Parathyroid adenoma (tissue), 2 donors: ENCODE measurements at regions not wholly inside any gene's neighbourhood (a gene's known extent, or its start where the extent isn't known, plus 50 kb on each side); places are given as distances from the start of the nearest gene placed in this dataset.

Experiments used
- H2AFZ ChIP-seq: fragments of 300-600 bp; sonication (generic); one replicate; pipeline ENCODE4 v1.7.0; 2017; ENCODE audit warnings: antibody characterized with exemption, mild to moderate bottlenecking
- H3K27ac ChIP-seq: fragments of 300-600 bp; sonication (generic); one replicate; pipeline ENCODE4 v1.7.0; 2017
- H3K27me3 ChIP-seq: fragments of 300-600 bp; sonication (generic); one replicate; pipeline ENCODE4 v1.7.0; 2017; ENCODE audit warnings: low read length; ENCODE audit not compliant: control insufficient read depth, insufficient read depth
- H3K36me3 ChIP-seq: fragments of 300-600 bp; sonication (generic); one replicate; pipeline ENCODE4 v1.7.0; 2017; ENCODE audit warnings: low read length; ENCODE audit not compliant: control insufficient read depth, insufficient read depth
- H3K4me1 ChIP-seq: fragments of 300-600 bp; sonication (generic); one replicate; pipeline ENCODE4 v1.7.0; 2017; ENCODE audit warnings: control low read depth
- H3K4me2 ChIP-seq: fragments of 300-600 bp; sonication (generic); one replicate; pipeline ENCODE4 v1.7.0; 2017; ENCODE audit warnings: low read length
- H3K4me3 ChIP-seq: fragments of 300-600 bp; sonication (generic); one replicate; pipeline ENCODE4 v1.7.0; 2017; ENCODE audit warnings: low read depth, low read length
- H3K79me2 ChIP-seq: fragments of 300-600 bp; sonication (generic); one replicate; pipeline ENCODE4 v1.7.0; 2017; ENCODE audit warnings: control low read depth
- H3K9ac ChIP-seq: fragments of 300-600 bp; sonication (generic); one replicate; pipeline ENCODE4 v1.7.0; 2017; ENCODE audit warnings: mild to moderate bottlenecking
- H3K9me3 ChIP-seq: fragments of 300-600 bp; sonication (generic); one replicate; pipeline ENCODE4 v1.7.0; 2017; ENCODE audit warnings: low read length; ENCODE audit not compliant: control insufficient read depth
- CTCF ChIP-seq: fragments of 300-600 bp; sonication (generic); IDR thresholded peaks from one replicate; pipeline ENCODE4 v1.7.0; 2017; ENCODE audit warnings: antibody characterized with exemption, mild to moderate bottlenecking
- donor health status: primary hyperparathyroidism.

GRCh38 chr15:77810130-77810571, 177.4 kb upstream of the LINGO1 start:
- Histone ChIP-seq H3K27ac (no peak overlapping the region), H3K4me2 (no peak overlapping the region), H3K79me2 (no peaks in the 10 kb centered on the region), H3K27me3 (no peaks in the 10 kb centered on the region), H2AFZ (no peak overlapping the region), H3K4me1 (no peaks in the 10 kb centered on the region), H3K4me3 (no peak overlapping the region), H3K9me3 (no peaks in the 10 kb centered on the region), H3K36me3 (no peaks in the 10 kb centered on the region), H3K9ac (no peak overlapping the region)
- TF ChIP-seq CTCF = no peak

GRCh38 chr15:77808581-77809177, 176.0 kb upstream of the LINGO1 start:
- no peaks in the 10 kb centered on the region for H3K9me3 ChIP-seq
- H3K4me1 ChIP-seq = no peaks in the 10 kb centered on the region
- no peak overlapping the region for H3K9ac ChIP-seq
- H3K27me3 ChIP-seq = no peaks in the 10 kb centered on the region
- H3K36me3 ChIP-seq = no peaks in the 10 kb centered on the region
- no peak overlapping the region for H3K4me2 ChIP-seq
- H3K4me3 ChIP-seq = no peak overlapping the region
- no peak for TF ChIP-seq CTCF
- no peak overlapping the region for H3K27ac ChIP-seq
- H3K79me2 ChIP-seq = no peaks in the 10 kb centered on the region
- no peak overlapping the region for H2AFZ ChIP-seq

GRCh38 chr15:77808075-77808474, 175.4 kb upstream of the LINGO1 start:
- H3K4me1 ChIP-seq = no peaks in the 10 kb centered on the region
- H3K9me3 ChIP-seq = no peaks in the 10 kb centered on the region
- no peaks in the 10 kb centered on the region for H3K27me3 ChIP-seq
- H3K36me3 ChIP-seq = no peaks in the 10 kb centered on the region
- H3K4me2 ChIP-seq = no peak overlapping the region
- H3K27ac ChIP-seq = no peak overlapping the region
- H2AFZ ChIP-seq = no peak overlapping the region
- TF ChIP-seq CTCF = no peak
- H3K9ac ChIP-seq = no peak overlapping the region
- no peak overlapping the region for H3K4me3 ChIP-seq
- H3K79me2 ChIP-seq = no peaks in the 10 kb centered on the region

- Histone ChIP-seq H2AFZ (no peak overlapping the region), H3K27me3 (no peaks in the 10 kb centered on the region), H3K9ac (no peak overlapping the region)
Observed at GRCh38 chr15:77807611-77808010, 174.9 kb upstream of the LINGO1 start.

More at GRCh38 chr15:77807611-77808010, 174.9 kb upstream of the LINGO1 start:
- H3K79me2 ChIP-seq = no peaks in the 10 kb centered on the region
- H3K9me3 ChIP-seq = no peaks in the 10 kb centered on the region
- H3K27ac ChIP-seq = no peak overlapping the region
- H3K4me3 ChIP-seq = no peak overlapping the region
- no peak overlapping the region for H3K4me2 ChIP-seq
- no peak for TF ChIP-seq CTCF
- no peaks in the 10 kb centered on the region for H3K4me1 ChIP-seq
- no peaks in the 10 kb centered on the region for H3K36me3 ChIP-seq
